Activated CD8-positive, alpha-beta memory T cell treated with anti-CD3 and anti-CD28 coated beads for 36 hours (primary cell): ENCODE measurements at regions not wholly inside any gene's neighbourhood (a gene's known extent, or its start where the extent isn't known, plus 50 kb on each side); places are given as distances from the start of the nearest gene placed in this dataset.

Experiments
- CTCF ChIA-PET: fragments of 350-600 bp; sonication (Branson Sonifier 250); formaldehyde crosslinking; loops from one replicate; lab custom pipeline; 2021; ENCODE audit warnings: antibody characterized with exemption; lab: Charles Lee
- POLR2A ChIA-PET: fragments of 350-600 bp; sonication (Branson Sonifier 250); formaldehyde crosslinking; loops from one replicate; lab custom pipeline; 2021; ENCODE audit warnings: antibody characterized with exemption; lab: Charles Lee

DNA sequence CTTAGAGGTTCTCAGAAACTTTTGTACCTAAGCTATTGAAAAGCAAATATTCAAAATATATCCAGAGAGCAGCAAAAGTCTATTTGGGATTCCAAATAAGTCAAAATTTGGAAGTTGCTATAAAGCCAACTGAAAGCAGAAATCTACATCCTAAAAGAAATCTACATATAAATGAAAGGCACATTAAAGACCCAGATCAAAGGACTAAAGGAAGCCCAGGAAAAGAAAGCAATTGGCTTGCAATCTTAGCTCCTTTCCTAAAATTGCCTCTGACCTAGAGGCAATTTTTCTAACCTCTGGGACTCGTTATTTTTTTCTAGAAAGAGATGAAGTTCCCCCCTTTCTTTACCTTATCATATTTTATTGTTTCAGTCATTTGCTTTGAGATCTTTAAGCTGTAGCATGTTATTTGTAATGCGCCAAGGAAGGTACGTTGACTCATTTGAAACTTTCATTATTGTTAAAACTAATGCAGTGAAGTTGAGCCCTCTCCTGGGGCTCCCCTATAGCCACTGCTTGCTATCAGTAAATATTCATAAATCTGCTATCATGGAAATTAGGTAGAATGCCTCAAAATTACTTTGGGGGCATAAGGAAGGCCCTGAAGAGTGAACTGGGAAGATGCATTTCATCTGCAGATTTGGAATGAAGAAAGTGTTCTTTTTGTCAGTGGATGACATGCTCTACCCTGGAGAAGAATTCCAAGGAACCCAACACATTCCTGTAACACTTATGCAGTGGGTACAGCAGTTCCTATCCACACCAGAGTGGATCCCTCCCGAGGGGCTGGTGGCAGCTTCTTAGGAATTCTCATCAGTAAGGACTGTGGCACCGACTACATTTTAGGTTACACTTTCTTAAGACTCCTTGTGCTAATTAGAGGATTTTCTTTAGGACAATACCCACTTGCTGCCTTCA, 177.8 kb upstream of the IGFBP7 start:
- ChIA-PET CTCF (no interaction called here), POLR2A (no interaction called here)

DNA sequence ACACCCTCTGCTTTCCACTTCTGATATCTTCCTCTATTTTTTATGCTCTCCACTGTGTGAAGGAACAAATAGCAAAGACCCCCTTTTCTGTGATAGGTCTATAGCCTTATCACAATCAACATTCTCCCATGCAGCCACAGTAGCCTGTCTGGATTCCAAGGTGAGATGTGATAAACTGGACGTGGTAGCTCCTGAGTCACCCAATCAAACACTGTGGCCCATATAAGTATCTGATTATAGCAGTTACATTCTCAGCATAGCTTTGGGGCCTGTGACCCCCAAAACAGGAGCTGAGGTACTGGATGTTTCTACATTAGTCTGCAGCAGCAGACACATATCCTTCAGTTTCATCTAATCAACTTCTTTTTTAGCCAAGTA, 172.7 kb upstream of the IGFBP7 start:
- POLR2A ChIA-PET, result no interaction called here

DNA sequence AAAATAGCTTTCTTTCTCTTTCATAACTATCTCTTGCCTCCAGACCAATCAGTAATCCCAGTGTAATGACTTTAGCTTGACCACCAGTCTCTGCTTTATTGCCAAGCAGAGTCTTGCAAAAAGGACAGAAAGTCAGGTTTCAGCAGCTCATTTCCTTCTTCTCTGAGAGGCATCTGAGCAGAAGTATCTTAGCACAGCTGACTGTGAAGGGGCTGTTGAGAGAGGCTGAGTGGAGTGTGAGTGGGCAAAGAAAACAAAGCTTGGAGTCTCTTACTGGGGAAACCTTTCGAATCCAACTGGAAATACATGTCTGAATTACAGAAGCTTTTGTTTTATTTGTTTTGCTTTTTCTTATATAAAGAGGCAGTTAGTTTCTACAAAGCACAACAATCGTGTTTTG, 170.3 kb upstream of the IGFBP7 start:
- POLR2A ChIA-PET, result no interaction called here
- CTCF ChIA-PET, result interaction anchor here (0.6 kb wide), 1 partner anchor 92 kb away, joined by 3 read pairs; no protein-coding TSS in a partner anchor

More for the DNA sequence above, 172.7 kb upstream of the IGFBP7 start:
- CTCF ChIA-PET, result no interaction called here

DNA sequence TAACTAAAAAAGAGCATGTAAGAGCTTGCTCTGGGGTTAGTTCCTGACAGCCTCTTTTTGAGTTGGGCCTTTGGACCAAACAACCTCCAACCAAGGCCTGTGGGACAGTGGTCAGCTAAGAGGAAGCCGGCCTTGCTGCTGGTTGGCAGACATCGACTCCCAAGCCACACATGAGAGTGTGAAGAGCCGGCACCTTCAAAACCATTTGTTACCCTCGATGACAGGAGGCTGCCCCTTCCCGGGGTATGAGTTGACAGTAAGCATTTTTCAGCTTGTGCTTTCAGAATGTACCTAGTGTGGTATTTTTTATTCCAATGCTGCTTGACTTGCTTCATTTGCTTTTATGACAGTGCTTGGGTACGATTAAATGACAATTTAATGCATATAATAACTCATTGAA, 168.6 kb upstream of the IGFBP7 start:
- ChIA-PET CTCF (no interaction called here), POLR2A (no interaction called here)

DNA sequence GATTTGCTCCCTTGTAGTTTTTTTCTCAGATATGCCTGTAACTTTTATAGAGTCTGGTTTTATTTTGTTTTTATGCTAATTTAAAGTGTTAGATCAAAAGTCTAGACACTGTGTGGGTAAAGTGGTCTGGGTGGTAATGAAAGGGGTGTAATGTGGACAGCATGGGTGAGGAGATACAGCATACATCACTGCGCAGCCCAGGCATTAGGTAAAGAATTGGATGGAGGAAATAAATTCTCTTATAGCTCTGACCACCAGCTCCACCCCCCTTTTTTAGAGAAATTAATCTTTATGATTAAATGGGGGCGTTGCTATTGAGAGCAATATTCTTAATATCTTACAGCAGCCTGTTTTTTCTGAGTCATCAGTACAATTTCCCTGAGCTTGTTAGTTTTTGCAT, 163.9 kb upstream of the IGFBP7 start:
- ChIA-PET CTCF (interaction anchor here (0.6 to 0.8 kb wide), 2 partner anchors 10 to 97 kb away, joined by 3 read pairs; no protein-coding TSS in a partner anchor), POLR2A (no interaction called here)

DNA sequence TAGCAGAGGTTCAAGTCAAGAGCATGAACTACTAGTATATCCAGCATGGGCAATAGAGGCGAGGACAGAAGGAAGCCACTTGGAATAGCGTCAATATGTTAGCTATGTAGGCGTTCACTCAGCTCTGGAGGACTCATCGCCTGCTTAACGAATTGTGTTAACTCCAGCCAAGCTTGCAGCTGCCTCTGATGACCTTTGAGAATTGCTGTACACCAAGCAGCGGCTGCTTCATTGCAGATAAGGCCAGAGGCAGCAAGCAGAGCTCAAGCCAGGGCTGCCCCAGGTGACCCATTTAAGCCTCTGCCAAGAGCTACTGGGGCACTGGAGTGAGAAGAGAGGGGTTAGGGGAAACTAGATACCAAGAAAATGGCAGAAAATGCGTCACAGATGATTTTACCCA, 160.2 kb upstream of the IGFBP7 start:
- POLR2A ChIA-PET, result no interaction called here
- CTCF ChIA-PET, result interaction anchor here (1.8 kb wide), 1 partner anchor 106 kb away, joined by 4 read pairs; no protein-coding TSS in a partner anchor

DNA sequence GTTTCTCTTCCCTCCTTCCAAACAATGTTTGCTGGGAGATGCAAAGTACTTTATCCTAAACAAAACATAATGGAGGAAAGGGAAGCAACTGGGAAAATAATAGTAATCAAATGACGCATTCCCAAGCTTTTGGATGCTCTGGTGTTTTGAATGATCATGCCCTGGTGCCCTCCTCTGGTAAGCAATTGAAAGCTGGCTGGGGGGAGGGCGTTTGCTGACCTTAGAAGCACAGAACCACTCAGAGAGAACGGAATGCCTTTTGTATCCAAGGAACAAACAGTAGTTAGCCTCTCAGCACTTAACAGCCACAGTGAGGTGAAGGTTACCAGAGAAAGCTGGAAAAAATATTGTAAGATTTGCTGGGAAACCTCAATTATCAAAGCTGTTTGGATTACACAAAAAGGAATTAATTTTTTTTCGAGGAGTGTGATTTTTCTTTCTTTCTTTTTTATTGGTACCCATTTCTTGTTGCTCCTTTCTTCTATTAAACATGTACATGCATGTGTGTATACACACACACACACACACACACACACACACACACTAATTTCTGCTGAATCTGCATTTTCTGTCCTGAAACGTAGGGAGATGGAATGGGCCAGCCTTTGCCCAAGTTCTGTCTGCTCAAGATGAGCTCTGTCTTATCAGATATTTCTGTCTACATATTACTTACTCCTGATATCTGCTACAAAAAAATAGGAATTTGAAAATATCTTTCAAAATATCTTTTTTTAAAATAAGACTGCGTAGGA, 155.8 kb upstream of the IGFBP7 start:
- ChIA-PET POLR2A (no interaction called here), CTCF (interaction anchor here (0.6 kb wide), 1 partner anchor 45 kb away, joined by 3 read pairs; no protein-coding TSS in a partner anchor)

DNA sequence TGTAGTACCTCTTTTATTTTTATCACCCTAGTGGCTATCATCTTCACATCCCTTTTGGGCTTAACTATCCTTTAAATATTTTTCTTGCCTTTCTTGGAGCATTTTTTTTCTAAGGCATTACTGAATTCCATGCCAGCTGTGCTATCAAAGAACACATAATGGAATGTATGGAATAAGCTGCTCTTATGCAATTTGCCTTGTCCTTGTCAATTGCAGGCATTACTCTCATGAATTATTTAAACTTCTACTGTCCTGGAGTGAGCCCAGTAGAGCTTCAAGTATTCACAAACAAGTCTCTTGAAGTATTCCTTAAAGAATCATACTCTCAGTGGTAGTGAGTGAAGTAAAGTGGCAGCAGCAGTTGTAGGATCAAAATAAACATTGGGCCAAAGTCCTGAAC, 144.6 kb upstream of the IGFBP7 start:
- ChIA-PET CTCF (no interaction called here), POLR2A (no interaction called here)

DNA sequence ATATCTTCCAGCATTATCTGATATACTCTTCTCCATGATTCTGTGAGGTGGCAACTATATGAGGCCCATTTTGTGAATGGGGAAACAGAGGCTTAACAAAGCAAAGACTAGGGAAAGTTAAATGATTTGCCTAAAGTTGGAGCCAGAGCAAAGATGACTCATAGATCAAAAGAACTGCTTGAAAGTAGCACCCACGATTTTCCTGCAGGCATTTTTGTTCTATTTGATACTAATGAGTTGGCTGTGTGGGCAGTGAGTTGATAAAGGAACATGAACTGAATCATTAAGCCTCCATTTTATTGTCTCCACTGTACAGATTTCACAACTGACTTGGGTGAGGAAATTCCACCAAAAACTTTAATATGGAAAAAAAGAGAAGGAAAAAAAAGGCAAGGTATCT, 138.9 kb upstream of the IGFBP7 start:
- ChIA-PET CTCF (no interaction called here), POLR2A (no interaction called here)

DNA sequence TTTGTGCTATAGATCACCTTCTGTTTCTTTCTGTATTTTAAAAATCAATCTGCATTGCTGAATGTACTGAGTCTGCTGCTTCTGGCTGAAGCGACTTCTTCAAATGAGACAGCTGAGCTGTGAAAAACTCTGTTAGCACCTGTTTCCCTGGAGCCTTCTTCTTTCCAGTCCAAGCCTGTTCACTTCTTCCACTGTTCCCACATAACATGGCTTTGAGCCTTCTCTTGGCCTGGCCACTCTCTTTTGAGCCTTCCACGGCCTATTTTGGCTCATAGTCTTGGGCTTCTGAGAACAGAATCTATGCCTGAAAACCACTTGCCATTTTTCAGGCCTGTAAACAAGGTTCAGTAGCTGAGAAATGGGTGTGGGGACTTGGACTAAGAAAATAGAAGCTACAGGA, 132.9 kb upstream of the IGFBP7 start:
- ChIA-PET POLR2A (no interaction called here), CTCF (no interaction called here)

DNA sequence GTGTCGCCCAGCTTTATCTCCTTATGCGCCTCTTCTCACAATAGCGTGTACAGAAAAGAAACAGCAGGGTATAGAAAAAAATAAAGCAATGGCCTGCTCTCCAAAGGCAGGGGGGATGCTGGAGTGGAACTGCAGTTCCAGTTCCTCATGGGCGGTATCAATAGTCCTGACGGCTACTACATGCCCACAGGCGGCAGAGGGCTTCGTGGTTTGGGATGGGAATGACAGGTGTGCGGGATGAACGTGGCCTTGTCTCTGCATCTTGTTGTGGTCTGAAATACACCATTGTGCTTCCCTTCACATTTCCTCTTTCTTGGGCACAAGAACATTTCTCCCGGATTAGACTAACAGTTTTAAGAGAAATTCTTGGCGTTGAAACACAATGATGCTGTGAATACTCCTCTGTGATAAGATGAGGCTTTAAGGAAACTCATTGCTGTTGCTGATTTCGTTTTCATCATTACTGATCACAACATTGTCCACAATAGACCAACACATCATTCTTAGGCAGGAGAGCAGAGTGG, 124.1 kb upstream of the IGFBP7 start:
- POLR2A ChIA-PET, result no interaction called here
- CTCF ChIA-PET, result no interaction called here

DNA sequence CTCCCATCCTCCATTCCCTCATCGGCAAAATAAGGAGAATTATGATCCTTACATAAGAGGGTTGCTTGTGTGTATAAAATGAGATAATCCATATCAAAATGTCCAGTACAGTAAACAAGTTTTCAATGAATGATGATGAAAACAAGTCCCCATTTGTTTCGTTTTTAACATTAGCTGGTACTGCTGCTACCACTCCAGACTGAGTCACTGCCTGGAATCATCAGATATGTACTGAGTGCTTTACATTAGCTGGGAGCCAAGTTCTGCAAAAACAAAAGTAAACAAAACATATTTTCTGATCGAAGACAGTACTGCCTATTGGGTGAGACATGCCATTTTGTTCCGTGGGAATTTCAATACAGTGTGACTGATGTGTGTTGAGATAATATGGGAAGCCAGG, 123.2 kb upstream of the IGFBP7 start:
- POLR2A ChIA-PET, result no interaction called here
- CTCF ChIA-PET, result no interaction called here

DNA sequence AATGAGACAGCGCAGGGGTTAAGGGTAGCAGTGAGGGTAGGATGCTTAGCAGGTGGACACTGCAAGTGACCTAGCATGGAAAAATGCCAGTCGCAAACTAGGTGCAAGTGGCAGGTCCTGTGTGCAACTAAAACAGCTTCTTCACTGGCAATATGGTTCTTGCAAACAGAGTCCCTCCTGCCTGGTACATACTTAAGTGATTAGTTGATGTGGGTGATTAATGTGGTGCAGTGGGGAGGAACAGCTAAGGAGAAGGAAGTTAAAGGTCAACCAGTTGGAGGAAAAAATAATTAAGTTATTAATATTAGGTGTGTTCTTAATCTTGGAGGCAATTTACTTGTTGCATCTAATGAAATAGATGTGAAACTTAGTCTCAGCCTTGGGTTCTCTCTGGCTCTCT, 121.6 kb upstream of the IGFBP7 start:
- ChIA-PET CTCF (no interaction called here), POLR2A (no interaction called here)

DNA sequence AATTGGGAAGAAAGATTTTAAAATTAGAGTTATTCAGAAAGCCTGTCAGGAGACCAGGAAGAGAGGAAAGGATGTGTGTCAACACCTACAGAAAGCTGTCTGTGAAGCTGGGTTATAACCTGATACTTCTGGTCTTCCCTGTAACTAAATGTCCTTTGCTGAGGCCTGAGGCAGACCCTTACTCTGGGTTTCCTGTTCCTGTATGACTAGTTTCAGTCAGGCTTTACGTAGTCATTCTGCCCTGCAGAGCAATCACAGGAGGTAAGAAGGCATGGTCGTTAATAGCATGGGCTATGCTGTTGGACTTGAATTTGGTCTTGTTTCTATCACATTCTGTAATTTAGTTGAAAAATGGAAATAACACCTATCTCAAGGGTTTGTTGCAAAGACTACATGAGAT, 110.5 kb upstream of the IGFBP7 start:
- ChIA-PET POLR2A (no interaction called here), CTCF (interaction anchor here (0.7 to 1.8 kb wide), 2 partner anchors 46 to 57 kb away, joined by 3 to 6 read pairs; no protein-coding TSS in a partner anchor)

DNA sequence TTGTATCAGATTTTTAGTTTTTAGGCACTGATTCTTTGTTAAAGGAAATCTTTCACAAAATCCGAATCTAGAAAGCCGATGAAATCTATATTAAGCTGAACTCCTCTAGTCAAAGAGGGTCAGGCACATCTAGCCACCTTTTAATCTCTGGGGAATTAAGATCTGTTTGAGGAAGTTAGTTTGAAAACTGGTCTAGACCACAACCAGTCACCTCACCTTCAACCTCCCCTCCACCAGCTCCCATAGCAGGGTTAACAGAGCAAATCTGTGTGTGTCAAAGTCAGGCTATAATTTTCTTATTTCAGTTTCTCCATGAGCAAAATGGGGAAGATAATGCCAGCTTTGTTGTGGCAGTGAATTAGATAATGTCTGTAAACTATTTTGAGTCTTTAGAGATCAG, 110.0 kb upstream of the IGFBP7 start:
- CTCF ChIA-PET, result interaction anchor here (0.7 to 1.8 kb wide), 2 partner anchors 46 to 57 kb away, joined by 3 to 6 read pairs; no protein-coding TSS in a partner anchor
- POLR2A ChIA-PET, result no interaction called here

DNA sequence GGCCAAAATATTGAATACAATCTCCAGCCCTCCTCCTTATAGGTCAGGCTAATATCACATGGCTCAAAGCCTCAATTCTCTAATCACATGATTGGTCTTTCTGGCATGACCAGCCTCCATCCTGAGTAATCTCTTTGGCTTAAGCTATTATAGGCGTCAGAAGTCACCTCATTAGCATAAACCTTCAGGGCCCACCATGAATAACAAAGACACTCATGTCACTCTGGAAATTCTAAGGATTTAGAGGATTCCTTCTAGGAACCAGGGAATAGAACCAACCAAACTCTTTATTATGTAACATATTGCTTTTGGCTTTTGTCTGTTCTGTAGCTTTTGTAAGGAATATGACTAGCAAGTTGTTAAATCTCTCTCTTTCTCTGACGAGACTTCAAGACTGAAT, 109.2 kb upstream of the IGFBP7 start:
- POLR2A ChIA-PET, result no interaction called here
- CTCF ChIA-PET, result no interaction called here

DNA sequence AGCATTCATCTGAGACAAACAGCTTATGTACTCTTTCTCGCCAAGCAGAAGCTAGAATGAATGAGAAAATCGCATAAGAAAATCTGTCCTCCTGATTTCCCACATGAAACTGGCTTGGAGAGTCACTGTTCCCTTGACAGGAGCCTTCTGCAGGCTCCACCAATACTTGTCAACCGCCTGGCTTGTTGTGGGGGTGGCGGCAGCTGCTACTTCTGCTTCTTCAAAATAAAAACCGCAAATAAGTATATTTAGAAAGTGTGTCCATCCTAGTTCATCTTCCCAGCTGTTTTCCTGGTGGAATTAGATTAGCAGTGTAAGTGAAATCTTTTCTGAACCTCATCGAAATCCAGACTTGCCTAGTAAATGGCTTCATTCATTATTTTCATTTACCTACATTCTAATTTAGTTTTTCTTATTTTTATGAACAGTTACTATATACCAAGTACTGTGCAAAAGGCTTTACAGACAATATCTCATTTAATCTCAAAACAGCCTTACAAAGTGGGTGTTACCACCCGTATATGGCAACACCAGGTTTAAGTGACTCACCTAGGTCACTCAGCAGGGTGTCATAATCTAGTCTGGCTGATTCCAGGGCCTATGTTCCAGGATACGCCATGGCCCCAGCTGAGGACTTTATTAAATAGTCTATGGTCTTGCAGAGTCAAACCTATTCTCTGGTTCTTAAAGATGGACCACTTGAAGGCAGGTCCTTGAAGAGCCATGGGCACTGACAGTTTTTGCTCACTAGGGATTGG, 104.6 kb upstream of the IGFBP7 start:
- ChIA-PET CTCF (no interaction called here), POLR2A (no interaction called here)

DNA sequence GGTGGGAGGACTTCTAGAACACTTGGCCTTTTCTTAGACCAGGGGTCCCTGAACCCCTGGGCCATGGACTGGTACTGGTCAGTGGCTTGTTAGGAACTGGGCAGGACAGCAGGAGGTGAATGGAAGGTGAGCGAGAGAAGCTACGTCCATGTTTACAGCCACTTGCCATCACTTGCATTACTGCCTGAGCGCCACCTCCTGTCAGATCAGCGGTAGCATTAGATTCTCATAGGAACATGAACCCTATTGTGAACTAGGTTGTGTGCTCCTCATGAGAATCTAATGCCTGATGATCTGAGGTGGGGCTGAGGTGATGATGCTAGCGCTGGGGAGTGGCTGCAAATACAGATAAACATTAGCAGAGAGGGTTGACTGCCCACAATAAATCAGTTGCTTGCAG, 100.9 kb upstream of the IGFBP7 start:
- CTCF ChIA-PET, result no interaction called here
- POLR2A ChIA-PET, result no interaction called here

DNA sequence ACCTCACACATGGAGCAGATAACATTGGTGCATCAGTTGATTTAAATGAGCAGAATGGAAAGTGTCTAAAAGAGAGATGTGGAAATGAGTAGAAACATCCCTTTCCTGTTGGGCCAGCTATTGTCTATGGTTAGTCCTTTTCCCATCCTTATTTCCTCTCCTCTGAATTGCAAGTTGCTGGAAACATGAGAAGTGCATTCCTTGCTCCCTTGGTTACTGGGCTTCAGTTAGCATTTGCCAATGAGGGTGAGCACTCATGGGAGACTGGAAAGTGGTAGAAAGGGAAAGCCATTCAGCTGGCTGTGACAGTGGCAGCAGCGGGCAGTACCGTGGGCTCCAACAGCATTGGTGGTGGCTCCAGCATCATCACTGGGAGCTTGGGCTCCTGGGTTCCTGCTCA, 96.0 kb upstream of the IGFBP7 start:
- ChIA-PET POLR2A (no interaction called here), CTCF (no interaction called here)

DNA sequence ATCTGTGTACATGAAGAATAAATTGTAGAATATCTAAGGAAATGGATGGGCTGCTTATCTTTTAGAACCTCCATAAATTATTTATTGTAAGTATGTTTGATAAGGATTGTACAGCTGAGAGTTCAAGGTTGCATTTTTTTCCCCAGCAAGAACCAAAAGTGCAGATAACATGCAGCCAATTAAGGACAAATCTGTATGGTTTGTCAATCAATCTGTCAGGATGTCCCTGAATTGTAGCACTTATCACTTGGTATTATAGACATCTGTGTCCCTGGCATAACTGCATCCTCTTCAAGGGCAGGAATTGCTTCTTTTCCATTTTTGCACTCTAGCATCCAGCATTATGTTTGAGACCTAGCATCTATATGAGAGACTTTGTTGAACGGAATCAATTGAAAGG, 95.4 kb upstream of the IGFBP7 start:
- ChIA-PET POLR2A (no interaction called here), CTCF (no interaction called here)
